WI38 (cell line): ENCODE measurements at regions not wholly inside any gene's neighbourhood (a gene's known extent, or its start where the extent isn't known, plus 50 kb on each side); places are given as distances from the start of the nearest gene placed in this dataset.

Experiments
- H3K4me3 ChIP-seq: 2 replicates; pipeline ENCODE4 v1.5.1; 2011; ENCODE audit warnings: low read depth, mild to moderate bottlenecking, control low read depth, low read length
- TF ChIP-seq, protein P1 (sequence below): IDR thresholded peaks from 2 replicates; pipeline ENCODE4 v1.5.1; 2012; ENCODE audit warnings: low read depth, mild to moderate bottlenecking, control low read depth, low read length

DNA sequence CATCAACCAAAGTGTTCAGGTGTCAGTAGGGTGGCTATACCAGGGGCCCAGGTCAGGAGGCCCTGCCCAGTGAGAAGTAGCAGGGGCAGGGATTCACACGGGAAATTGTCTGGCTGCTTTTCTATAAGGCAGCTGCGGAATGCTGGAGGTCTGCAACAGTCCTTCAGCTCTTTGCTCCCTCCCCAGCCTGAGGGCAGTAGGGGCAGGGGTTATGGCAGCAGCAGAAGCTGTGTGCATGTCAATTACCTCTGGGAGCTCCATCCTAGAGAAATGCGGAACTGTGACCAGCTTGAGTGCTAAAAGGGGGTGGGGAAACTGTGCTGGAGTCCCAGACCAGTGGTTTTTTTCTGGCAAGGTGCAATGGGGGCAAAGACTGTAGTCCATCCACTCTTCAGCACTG, 810.4 kb downstream of the PCDH7 start:
- TF ChIP-seq, protein P1, sequence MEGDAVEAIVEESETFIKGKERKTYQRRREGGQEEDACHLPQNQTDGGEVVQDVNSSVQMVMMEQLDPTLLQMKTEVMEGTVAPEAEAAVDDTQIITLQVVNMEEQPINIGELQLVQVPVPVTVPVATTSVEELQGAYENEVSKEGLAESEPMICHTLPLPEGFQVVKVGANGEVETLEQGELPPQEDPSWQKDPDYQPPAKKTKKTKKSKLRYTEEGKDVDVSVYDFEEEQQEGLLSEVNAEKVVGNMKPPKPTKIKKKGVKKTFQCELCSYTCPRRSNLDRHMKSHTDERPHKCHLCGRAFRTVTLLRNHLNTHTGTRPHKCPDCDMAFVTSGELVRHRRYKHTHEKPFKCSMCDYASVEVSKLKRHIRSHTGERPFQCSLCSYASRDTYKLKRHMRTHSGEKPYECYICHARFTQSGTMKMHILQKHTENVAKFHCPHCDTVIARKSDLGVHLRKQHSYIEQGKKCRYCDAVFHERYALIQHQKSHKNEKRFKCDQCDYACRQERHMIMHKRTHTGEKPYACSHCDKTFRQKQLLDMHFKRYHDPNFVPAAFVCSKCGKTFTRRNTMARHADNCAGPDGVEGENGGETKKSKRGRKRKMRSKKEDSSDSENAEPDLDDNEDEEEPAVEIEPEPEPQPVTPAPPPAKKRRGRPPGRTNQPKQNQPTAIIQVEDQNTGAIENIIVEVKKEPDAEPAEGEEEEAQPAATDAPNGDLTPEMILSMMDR: no peak
- no peak overlapping the region for H3K4me3 ChIP-seq

DNA sequence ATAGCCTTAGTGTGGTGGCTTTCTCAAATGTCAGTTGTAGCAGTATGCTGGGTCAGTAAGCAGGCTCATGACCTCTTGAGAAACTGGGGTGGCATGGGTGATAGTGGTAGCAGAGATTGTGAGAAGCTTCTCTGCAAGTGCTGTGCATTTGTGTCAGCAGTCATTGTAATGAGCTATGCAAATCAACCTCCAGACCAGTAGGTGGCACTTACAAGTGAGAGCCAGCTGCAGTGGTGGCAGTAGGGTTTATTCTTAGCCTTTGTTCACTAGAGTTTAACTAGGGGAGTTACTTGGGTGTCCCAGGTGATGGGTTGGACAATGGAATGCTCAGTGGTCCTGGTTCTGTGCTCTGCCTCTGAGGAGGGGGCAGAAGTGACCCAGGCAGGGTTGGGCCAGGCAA, 818.7 kb downstream of the PCDH7 start:
- H3K4me3 ChIP-seq: no peak overlapping the region
- TF ChIP-seq, protein P1: no peak

DNA sequence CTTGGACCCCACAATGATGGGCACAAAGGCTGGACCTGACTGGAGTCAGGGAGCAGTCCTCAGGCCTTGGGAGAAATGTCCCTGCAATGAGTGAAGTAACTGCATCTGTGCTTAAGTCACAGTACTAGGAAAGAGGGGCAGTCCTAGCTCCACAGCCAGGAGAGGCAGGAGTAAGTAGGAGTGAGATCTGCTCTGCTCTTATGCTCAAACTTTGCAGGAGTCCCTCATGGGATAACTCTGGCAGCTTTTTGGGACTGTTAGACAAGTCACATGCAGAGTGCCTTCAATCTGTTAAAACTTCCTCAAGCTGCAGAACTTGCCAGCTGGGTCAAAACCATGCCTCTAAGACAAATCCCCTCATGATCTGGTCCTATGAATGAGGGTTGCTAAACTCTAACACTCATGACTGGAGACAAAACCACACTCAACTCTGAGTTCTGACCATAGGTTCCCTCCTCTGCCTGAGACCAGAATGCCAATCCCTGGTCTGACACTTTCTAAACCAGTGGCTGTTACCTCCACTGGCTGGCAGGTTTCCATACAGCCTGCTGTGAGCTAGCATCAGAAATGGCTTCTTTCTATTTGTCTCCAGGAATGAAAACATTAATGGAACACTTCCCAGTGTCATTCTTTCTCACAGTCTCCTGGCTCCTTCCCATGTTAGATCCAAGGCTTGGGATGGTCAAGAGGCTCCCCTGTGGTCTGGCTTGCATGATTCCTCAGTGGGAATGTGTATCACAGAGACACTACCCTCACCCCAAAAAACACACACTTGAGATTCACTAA, 819.3 kb downstream of the PCDH7 start:
- no peak overlapping the region for H3K4me3 ChIP-seq
- TF ChIP-seq, protein P1: no peak

DNA sequence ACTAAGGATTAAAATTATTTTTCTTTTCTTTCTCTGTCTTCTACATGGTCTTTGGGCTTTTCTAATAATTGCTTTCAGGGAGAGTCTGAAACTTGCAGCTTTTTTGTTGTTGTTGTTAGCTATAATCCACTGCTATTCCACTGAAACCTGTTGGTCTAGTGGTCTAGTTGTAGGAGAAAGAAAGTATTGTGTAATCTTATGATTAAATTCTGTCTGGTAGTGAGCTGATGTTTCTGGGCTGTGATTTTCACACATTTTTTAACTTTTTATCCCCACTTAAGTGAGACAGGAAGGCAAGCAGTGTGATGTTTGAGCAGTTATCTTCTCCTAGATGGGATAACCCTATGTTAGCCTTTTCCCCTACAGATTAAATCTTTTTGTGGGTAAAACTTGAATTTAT, 825.2 kb downstream of the PCDH7 start:
- H3K4me3 ChIP-seq: no peak overlapping the region
- TF ChIP-seq, protein P1: no peak

DNA sequence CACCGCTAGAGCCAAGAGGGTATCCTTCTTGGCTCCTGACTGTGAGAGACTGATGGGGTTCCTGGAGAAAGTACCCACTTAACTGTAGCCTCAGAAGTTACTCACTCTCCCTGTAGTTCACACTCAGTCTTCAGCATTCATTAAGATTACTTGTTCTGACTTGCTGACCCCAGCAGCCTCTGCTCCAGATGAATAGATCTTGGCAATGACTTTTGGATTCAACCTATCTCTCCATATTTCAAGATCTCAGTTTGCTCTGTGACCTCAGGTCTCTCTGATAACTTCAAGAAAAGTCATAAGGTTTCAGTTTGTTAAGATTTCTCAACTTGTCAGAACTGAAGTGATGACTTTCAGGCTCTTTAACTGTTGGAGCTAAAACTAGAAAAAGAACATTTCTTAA, 825.6 kb downstream of the PCDH7 start:
- TF ChIP-seq, protein P1: no peak
- H3K4me3 ChIP-seq: no peak overlapping the region

DNA sequence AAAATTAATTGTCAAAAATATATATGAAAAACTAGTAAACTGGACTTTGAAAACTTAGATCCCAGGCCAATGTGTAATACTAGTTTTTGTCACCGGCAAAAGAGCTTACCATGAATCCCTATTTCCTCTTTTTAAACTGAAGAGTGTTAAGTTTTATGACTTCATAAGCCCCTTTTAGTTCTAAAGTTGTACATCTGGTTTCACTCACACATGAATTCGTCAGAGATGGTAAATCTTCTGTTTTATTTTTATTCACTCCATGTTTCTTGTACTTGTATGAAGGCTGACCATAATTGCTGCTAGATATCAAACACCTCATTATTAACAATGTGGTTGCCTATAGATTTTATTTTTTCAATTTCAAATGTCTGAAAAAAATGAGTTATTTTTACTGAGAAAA, 827.9 kb downstream of the PCDH7 start:
- TF ChIP-seq, protein P1: no peak
- no peak overlapping the region for H3K4me3 ChIP-seq

DNA sequence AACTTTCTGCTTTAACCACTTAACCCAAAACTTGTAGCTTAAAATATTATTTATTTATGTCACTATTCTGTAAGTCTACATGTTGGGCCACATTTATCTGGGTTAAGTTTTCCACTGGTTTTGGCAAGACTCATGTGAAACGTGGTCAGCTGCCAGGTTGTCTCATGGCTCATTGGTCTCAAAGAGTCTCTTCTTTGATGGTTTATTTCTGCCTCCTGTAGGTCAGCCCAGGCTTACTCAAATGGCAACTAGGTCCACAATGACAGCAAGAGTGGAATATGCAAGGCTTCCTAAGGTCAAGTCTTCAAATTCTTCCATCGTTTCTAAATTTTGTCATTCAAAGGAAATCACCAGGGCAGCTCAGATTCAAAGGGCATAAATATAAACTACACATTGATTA, 828.7 kb downstream of the PCDH7 start:
- TF ChIP-seq, protein P1: no peak
- no peak overlapping the region for H3K4me3 ChIP-seq
